Mesothelial cell of epicardium (in vitro differentiated cells): ENCODE measurements at regions not wholly inside any gene's neighbourhood (a gene's known extent, or its start where the extent isn't known, plus 50 kb on each side); places are given as distances from the start of the nearest gene placed in this dataset.
"Not testable (repeated sequence)": the region's sequence is repeated elsewhere in the genome, so short reads cannot be mapped to it uniquely, and the experiment has no call there.

Experiments
- DNase-seq, 2 experiments: peaks; one replicate each; pipeline ENCODE4 v3.0.0; 2021; ENCODE audit warnings: low spot score in 2 of 2; ENCODE audit not compliant: unreplicated experiment in 2 of 2
- H3K27ac Mint-ChIP-seq: 2 replicates; pipeline ENCODE4 v1.8.0; 2021; ENCODE audit warnings: mixed read lengths
- H3K27me3 Mint-ChIP-seq: 2 replicates; pipeline ENCODE4 v1.8.0; 2021; ENCODE audit warnings: low read depth, mixed read lengths
- H3K36me3 Mint-ChIP-seq: 2 replicates; pipeline ENCODE4 v1.8.0; 2021; ENCODE audit warnings: mixed read lengths
- H3K4me1 Mint-ChIP-seq: 2 replicates; pipeline ENCODE4 v1.8.0; 2021; ENCODE audit warnings: mixed read lengths
- H3K4me3 Mint-ChIP-seq: 2 replicates; pipeline ENCODE4 v1.8.0; 2021; ENCODE audit warnings: mild to moderate bottlenecking, moderate library complexity, mixed read lengths
- H3K9me3 Mint-ChIP-seq: 2 replicates; pipeline ENCODE4 v1.8.0; 2021; ENCODE audit warnings: mixed read lengths
- TF ChIP-seq, protein P1 (sequence below): fragments of 200-600 bp; sonication (generic); IDR thresholded peaks from one replicate; pipeline ENCODE4 v1.5.0; 2021; ENCODE audit warnings: antibody characterized with exemption; ENCODE audit not compliant: unreplicated experiment

DNA sequence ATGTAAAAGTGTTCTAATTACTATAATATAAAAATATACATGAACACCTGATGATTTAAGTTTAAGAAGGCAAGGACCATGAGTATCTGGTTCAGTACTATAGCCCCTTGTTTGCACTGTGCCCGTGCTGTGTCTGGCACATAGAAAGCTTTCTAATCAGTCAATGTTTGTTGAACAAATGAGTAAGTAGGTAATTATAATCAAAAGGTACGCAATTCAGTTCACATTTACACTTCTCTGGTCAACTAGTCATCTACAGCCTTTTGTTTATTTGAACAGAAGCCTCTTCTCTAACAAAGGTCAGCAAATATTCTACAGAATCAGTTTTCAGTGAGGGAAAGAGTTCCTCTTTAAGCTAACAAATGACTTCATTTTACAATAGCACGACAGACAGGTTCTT is 523.3 kb downstream of the SMARCA1 start:
- peaks cover 17% of the 10 kb centered on the region for H3K9me3 Mint-ChIP-seq
- TF ChIP-seq, protein P1, sequence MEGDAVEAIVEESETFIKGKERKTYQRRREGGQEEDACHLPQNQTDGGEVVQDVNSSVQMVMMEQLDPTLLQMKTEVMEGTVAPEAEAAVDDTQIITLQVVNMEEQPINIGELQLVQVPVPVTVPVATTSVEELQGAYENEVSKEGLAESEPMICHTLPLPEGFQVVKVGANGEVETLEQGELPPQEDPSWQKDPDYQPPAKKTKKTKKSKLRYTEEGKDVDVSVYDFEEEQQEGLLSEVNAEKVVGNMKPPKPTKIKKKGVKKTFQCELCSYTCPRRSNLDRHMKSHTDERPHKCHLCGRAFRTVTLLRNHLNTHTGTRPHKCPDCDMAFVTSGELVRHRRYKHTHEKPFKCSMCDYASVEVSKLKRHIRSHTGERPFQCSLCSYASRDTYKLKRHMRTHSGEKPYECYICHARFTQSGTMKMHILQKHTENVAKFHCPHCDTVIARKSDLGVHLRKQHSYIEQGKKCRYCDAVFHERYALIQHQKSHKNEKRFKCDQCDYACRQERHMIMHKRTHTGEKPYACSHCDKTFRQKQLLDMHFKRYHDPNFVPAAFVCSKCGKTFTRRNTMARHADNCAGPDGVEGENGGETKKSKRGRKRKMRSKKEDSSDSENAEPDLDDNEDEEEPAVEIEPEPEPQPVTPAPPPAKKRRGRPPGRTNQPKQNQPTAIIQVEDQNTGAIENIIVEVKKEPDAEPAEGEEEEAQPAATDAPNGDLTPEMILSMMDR = no peak

DNA sequence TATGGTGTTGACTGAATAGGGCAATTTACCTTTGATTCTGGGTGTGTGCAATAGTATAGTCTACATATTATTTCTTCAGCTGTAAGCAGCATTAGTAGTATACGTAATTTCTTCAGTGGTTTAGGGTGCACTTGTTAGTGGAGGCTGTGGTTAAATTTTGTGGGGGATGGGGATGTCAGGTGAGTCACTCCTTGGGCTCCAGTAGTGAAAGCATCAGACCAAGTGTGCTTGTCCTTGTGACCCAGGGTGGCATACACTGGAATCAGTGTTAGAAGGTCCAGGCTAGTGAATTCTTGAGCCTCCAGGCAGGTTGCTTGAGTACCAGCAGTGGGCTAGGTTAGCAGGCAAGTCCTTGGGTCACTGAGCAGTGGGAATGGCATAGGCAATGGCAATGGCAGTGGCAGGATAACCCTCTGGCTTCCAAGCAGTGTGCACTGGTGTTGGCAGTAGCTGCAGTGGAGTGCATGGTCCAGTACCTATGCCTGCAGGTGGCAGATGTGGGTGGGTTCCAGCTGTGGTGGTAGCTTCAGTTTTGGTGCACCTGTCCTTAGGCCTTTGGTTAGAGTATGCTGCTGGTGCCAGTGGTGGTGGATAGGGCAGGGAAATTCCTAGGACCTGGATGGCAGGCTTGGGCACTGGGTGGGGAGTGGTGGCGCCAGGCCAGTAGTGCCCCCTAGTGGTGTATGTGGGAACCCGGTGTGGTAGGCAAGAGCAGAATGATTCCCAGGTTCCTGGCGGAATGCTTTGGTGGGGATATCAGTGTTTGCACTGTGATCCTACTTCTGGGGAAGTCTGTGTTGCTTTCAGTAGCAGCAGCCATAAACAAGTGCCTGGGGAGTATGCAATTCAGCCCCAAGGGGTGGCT is 531.0 kb downstream of the SMARCA1 start:
- no peaks in the 10 kb centered on the region for H3K4me1 Mint-ChIP-seq
- no peaks in the 10 kb centered on the region for H3K36me3 Mint-ChIP-seq
- no peaks in the 10 kb centered on the region for H3K27me3 Mint-ChIP-seq
- no peak for DNase-seq
- H3K4me3 Mint-ChIP-seq = no peak overlapping the region
- TF ChIP-seq, protein P1 = no peak
- H3K9me3 Mint-ChIP-seq = peaks cover 60% of the 10 kb centered on the region
- no peak overlapping the region for H3K27ac Mint-ChIP-seq

More for the DNA sequence above, 523.3 kb downstream of the SMARCA1 start:
- H3K4me3 Mint-ChIP-seq = no peak overlapping the region
- H3K4me1 Mint-ChIP-seq = peaks cover 2% of the 10 kb centered on the region
- no peak for DNase-seq
- H3K36me3 Mint-ChIP-seq = no peaks in the 10 kb centered on the region
- no peak overlapping the region for H3K27ac Mint-ChIP-seq
- H3K27me3 Mint-ChIP-seq = no peaks in the 10 kb centered on the region

DNA sequence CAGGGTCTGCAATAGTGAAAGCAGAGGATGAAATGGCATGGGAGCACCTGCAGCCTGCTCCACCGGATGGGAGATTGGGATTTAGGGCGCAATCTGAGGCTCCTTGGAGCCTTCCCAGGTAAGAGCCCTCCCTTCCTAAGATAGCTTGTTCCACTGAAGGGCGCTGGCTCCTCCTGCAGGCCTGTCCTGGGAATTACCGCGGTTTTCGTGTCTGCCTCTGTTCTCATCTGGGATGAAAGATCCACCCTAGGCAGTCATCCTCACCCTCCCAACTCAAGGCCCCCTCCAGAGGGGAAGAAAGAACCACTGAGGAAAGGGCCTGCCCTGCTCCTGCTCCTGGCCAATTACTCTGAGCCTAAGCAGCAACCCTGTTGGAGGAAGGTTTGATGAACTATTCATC is 547.5 kb downstream of the SMARCA1 start:
- Mint-ChIP-seq H3K27ac (no peak overlapping the region), H3K36me3 (no peaks in the 10 kb centered on the region), H3K4me3 (no peak overlapping the region), H3K9me3 (peaks cover 8% of the 10 kb centered on the region), H3K27me3 (no peaks in the 10 kb centered on the region), H3K4me1 (no peaks in the 10 kb centered on the region)
- TF ChIP-seq, protein P1 = peak; percentile 68
- DNase-seq = peak; percentile 28 to 67

DNA sequence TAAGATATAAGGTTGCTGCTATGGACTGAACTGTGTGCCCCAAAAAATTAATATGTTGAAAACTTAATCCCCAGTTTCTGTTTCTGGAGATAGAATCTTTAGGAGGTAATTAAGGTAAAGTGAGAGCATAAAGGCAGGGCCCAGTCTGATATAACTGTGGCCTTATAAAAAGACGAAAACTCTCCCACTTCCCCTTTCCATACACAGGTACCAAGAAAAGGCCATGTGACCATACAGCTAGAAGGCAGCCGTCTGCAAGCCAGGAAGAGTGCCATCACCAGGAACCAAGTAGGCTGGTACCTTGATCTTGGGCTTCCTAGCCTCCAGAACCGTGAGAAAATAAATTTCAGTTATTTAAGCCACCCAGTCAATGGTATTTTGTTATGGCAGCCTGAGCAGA is 550.3 kb downstream of the SMARCA1 start:
- no peak overlapping the region for H3K27ac Mint-ChIP-seq

DNA sequence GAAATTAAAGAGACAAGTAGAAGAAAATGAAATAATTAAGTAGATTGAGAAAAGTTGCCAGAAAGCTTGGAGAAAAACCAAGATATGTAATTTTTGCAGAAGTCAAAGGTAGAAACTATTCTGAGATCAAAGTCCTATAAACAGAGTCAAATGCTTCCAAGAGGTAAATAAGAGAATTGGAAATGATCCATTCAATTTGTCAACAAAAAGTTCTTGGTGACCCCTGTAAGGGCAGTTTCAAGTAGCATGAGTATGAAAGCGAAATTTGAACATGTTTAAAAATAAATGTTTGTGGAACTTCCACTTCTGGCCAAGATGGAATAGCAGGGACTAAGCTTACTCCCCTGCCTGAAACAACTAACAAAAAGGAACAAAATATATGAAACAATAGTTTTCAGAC is 562.0 kb downstream of the SMARCA1 start:
- DNase-seq = no peak
- TF ChIP-seq, protein P1 = no peak
- Mint-ChIP-seq H3K9me3 (peaks cover 54% of the 10 kb centered on the region), H3K27me3 (no peaks in the 10 kb centered on the region), H3K36me3 (no peaks in the 10 kb centered on the region), H3K4me3 (no peak overlapping the region), H3K4me1 (no peaks in the 10 kb centered on the region), H3K27ac (no peak overlapping the region)

More for the DNA sequence above, 550.3 kb downstream of the SMARCA1 start:
- Mint-ChIP-seq H3K4me3 (no peak overlapping the region), H3K9me3 (peaks cover 6% of the 10 kb centered on the region), H3K36me3 (no peaks in the 10 kb centered on the region), H3K27me3 (no peaks in the 10 kb centered on the region), H3K4me1 (no peaks in the 10 kb centered on the region)
- DNase-seq = no peak
- TF ChIP-seq, protein P1 = no peak

DNA sequence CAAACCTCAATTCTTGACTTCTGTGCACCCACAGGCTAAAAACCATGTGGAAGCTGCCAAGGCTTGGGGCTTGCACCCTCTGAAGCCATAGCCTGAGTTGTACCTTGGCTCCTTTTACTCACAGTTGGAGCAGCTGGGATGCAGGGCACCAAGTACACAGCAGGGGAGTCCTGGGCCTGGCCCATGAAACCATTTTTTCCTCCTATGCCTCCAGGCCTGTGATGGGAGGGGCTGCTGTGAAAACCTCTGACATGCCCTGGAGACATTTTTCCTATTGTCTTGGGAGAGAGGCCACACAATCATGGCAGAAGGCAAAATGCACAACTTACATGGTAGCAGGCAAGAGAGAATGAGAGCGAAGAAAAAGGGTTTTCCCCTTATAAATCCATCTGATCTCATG is 568.6 kb downstream of the SMARCA1 start:
- H3K27me3 Mint-ChIP-seq, H3K36me3 Mint-ChIP-seq, H3K4me3 Mint-ChIP-seq, DNase-seq, H3K4me1 Mint-ChIP-seq, H3K27ac Mint-ChIP-seq: not testable (repeated sequence)
- peaks cover 67% of the 10 kb centered on the region for H3K9me3 Mint-ChIP-seq
